SK-N-SH treated with all-trans-retinoic acid at 6 μM for 48 hours (cell line): ENCODE measurements at regions not wholly inside any gene's neighbourhood (a gene's known extent, or its start where the extent isn't known, plus 50 kb on each side); places are given as distances from the start of the nearest gene placed in this dataset.

ENCODE experiments used
- ATAC-seq: fragments of 200-7000 bp; cut with Tn5 transposase; 3 replicates; pipeline ENCODE4 v1.9.1; 2020; ENCODE audit warnings: mild to moderate bottlenecking, moderate library complexity
- ARNTL ChIP-seq: fragments of 450-650 bp; formaldehyde crosslinking; IDR thresholded peaks from 2 replicates; pipeline ENCODE4 v1.5.0; 2020; ENCODE audit warnings: low read depth, mild to moderate bottlenecking, moderate library complexity, borderline replicate concordance
- CSDC2 ChIP-seq: fragments of 250-450 bp; sonication (Bioruptor Pico); IDR thresholded peaks from 2 replicates; pipeline ENCODE4 v1.5.0; 2020; ENCODE audit warnings: mild to moderate bottlenecking, moderate library complexity
- ESRRG ChIP-seq: fragments of 250-450 bp; sonication (Bioruptor Pico); IDR thresholded peaks from 2 replicates; pipeline ENCODE4 v1.6.1; 2021; ENCODE audit warnings: mild to moderate bottlenecking
- GLIS3 ChIP-seq: fragments of 250-450 bp; sonication (Bioruptor Pico); IDR thresholded peaks from 2 replicates; pipeline ENCODE4 v1.5.0; 2020; ENCODE audit warnings: mild to moderate bottlenecking, moderate library complexity
- ISL1 ChIP-seq: fragments of 250-450 bp; sonication (Bioruptor Pico); IDR thresholded peaks from 2 replicates; pipeline ENCODE4 v2.1.2; 2022; ENCODE audit warnings: mild to moderate bottlenecking, moderate library complexity
- OSR1 ChIP-seq: fragments of 250-450 bp; sonication (Bioruptor Pico); IDR thresholded peaks from 2 replicates; pipeline ENCODE4 v1.8.0; 2022; ENCODE audit warnings: moderate library complexity, mild to moderate bottlenecking, inconsistent platforms
- RARB ChIP-seq: fragments of 250-450 bp; sonication (Bioruptor Pico); IDR thresholded peaks from 2 replicates; pipeline ENCODE4 v1.8.0; 2021; ENCODE audit warnings: mild to moderate bottlenecking, moderate library complexity
- SNAI2 ChIP-seq: fragments of 250-450 bp; sonication (Bioruptor Pico); IDR thresholded peaks from 2 replicates; pipeline ENCODE4 v1.5.0; 2020; ENCODE audit warnings: mild to moderate bottlenecking, moderate library complexity
- TCF4 ChIP-seq: fragments of 250-450 bp; sonication (Bioruptor Pico); IDR thresholded peaks from 2 replicates; pipeline ENCODE4 v1.8.0; 2021; ENCODE audit warnings: mild to moderate bottlenecking, moderate library complexity, borderline replicate concordance
- TOX ChIP-seq: fragments of 250-450 bp; sonication (Bioruptor Pico); IDR thresholded peaks from 2 replicates; pipeline ENCODE4 v1.8.0; 2021; ENCODE audit warnings: mild to moderate bottlenecking, moderate library complexity, borderline replicate concordance
- ZC3H10 ChIP-seq: fragments of 250-450 bp; sonication (Bioruptor Pico); IDR thresholded peaks from 2 replicates; pipeline ENCODE4 v1.5.1; 2021; ENCODE audit warnings: mild to moderate bottlenecking, moderate library complexity
- ZFP3 ChIP-seq: fragments of 250-450 bp; sonication (Bioruptor Pico); IDR thresholded peaks from 2 replicates; pipeline ENCODE4 v1.5.0; 2020; ENCODE audit warnings: mild to moderate bottlenecking, moderate library complexity
- ZFP30 ChIP-seq: fragments of 450-650 bp; formaldehyde crosslinking; IDR thresholded peaks from 2 replicates; pipeline ENCODE4 v1.5.0; 2022; ENCODE audit warnings: mild to moderate bottlenecking, moderate library complexity
- ZNF565 ChIP-seq: fragments of 450-650 bp; formaldehyde crosslinking; conservative IDR thresholded peaks from 2 replicates; pipeline ENCODE4 v1.5.0; 2020; ENCODE audit warnings: low read depth, mild to moderate bottlenecking, moderate library complexity
- TF ChIP-seq, protein P1 (sequence below): fragments of 250-450 bp; sonication (Bioruptor Pico); IDR thresholded peaks from 2 replicates; pipeline ENCODE4 v1.5.1; 2020; ENCODE audit warnings: low read depth, mild to moderate bottlenecking, moderate library complexity
- TF ChIP-seq, protein P2 (sequence below): fragments of 250-450 bp; sonication (Bioruptor Pico); IDR thresholded peaks from 2 replicates; pipeline ENCODE4 v1.8.0; 2021; ENCODE audit warnings: low read depth, mild to moderate bottlenecking, moderate library complexity, borderline replicate concordance
- TF ChIP-seq, protein P3 (sequence below): fragments of 250-450 bp; sonication (Bioruptor Pico); IDR thresholded peaks from 2 replicates; pipeline ENCODE4 v1.5.0; 2020; ENCODE audit warnings: mild to moderate bottlenecking, moderate library complexity
- TF ChIP-seq, protein P4 (sequence below): fragments of 250-450 bp; sonication (Bioruptor Pico); IDR thresholded peaks from 2 replicates; pipeline ENCODE4 v1.5.1; 2021; ENCODE audit warnings: mild to moderate bottlenecking, moderate library complexity
- TF ChIP-seq, protein P5 (sequence below): fragments of 250-450 bp; sonication (Bioruptor Pico); IDR thresholded peaks from 2 replicates; pipeline ENCODE4 v1.8.0; 2020; ENCODE audit warnings: mild to moderate bottlenecking, moderate library complexity, borderline replicate concordance

DNA sequence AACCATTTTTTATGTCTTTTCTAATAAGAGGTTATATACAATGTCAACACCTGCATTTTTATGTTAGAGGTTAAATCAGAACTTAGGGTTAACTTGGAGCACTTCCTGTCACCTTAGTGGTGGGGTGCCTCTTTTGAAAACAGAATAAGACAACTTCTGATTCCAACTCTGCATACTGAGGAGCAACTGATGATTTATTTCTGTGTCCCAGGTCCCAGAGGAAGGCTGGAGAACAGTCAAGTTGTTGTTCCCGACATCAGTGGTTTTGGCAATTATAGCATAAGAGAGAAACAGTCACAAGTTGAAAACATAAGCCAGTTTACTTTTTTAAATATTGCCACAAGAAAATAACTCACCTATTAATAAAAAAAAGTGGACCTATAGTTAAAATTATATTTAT lies 871.0 kb upstream of the ADAMTS5 start:
- ATAC-seq = no peak
- no peak for TF ChIP-seq CSDC2 (CRISPR knock-in tag)
- TF ChIP-seq, protein P1, sequence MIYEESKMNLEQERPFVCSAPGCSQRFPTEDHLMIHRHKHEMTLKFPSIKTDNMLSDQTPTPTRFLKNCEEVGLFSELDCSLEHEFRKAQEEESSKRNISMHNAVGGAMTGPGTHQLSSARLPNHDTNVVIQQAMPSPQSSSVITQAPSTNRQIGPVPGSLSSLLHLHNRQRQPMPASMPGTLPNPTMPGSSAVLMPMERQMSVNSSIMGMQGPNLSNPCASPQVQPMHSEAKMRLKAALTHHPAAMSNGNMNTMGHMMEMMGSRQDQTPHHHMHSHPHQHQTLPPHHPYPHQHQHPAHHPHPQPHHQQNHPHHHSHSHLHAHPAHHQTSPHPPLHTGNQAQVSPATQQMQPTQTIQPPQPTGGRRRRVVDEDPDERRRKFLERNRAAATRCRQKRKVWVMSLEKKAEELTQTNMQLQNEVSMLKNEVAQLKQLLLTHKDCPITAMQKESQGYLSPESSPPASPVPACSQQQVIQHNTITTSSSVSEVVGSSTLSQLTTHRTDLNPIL (CRISPR knock-in tag) = no peak
- TF ChIP-seq ZFP30 = no peak
- TF ChIP-seq RARB (CRISPR knock-in tag) = no peak
- no peak for TF ChIP-seq SNAI2
- TF ChIP-seq, protein P2, sequence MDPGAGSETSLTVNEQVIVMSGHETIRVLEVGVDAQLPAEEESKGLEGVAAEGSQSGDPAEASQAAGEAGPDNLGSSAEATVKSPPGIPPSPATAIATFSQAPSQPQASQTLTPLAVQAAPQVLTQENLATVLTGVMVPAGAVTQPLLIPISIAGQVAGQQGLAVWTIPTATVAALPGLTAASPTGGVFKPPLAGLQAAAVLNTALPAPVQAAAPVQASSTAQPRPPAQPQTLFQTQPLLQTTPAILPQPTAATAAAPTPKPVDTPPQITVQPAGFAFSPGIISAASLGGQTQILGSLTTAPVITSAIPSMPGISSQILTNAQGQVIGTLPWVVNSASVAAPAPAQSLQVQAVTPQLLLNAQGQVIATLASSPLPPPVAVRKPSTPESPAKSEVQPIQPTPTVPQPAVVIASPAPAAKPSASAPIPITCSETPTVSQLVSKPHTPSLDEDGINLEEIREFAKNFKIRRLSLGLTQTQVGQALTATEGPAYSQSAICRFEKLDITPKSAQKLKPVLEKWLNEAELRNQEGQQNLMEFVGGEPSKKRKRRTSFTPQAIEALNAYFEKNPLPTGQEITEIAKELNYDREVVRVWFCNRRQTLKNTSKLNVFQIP (CRISPR knock-in tag) = no peak
- TF ChIP-seq OSR1 (CRISPR knock-in tag) = no peak
- no peak for TF ChIP-seq ARNTL (CRISPR knock-in tag)
- no peak for TF ChIP-seq GLIS3 (CRISPR knock-in tag)
- TF ChIP-seq ESRRG (CRISPR knock-in tag) = no peak
- TF ChIP-seq ZC3H10 (CRISPR knock-in tag) = no peak
- TF ChIP-seq ISL1 = no peak
- TF ChIP-seq, protein P3, sequence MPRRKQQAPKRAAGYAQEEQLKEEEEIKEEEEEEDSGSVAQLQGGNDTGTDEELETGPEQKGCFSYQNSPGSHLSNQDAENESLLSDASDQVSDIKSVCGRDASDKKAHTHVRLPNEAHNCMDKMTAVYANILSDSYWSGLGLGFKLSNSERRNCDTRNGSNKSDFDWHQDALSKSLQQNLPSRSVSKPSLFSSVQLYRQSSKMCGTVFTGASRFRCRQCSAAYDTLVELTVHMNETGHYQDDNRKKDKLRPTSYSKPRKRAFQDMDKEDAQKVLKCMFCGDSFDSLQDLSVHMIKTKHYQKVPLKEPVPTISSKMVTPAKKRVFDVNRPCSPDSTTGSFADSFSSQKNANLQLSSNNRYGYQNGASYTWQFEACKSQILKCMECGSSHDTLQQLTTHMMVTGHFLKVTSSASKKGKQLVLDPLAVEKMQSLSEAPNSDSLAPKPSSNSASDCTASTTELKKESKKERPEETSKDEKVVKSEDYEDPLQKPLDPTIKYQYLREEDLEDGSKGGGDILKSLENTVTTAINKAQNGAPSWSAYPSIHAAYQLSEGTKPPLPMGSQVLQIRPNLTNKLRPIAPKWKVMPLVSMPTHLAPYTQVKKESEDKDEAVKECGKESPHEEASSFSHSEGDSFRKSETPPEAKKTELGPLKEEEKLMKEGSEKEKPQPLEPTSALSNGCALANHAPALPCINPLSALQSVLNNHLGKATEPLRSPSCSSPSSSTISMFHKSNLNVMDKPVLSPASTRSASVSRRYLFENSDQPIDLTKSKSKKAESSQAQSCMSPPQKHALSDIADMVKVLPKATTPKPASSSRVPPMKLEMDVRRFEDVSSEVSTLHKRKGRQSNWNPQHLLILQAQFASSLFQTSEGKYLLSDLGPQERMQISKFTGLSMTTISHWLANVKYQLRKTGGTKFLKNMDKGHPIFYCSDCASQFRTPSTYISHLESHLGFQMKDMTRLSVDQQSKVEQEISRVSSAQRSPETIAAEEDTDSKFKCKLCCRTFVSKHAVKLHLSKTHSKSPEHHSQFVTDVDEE (CRISPR knock-in tag) = no peak
- TF ChIP-seq TOX (CRISPR knock-in tag) = no peak
- TF ChIP-seq, protein P4, sequence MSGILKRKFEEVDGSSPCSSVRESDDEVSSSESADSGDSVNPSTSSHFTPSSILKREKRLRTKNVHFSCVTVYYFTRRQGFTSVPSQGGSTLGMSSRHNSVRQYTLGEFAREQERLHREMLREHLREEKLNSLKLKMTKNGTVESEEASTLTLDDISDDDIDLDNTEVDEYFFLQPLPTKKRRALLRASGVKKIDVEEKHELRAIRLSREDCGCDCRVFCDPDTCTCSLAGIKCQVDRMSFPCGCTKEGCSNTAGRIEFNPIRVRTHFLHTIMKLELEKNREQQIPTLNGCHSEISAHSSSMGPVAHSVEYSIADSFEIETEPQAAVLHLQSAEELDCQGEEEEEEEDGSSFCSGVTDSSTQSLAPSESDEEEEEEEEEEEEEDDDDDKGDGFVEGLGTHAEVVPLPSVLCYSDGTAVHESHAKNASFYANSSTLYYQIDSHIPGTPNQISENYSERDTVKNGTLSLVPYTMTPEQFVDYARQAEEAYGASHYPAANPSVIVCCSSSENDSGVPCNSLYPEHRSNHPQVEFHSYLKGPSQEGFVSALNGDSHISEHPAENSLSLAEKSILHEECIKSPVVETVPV = no peak
- no peak for TF ChIP-seq ZFP3
- TF ChIP-seq, protein P5, sequence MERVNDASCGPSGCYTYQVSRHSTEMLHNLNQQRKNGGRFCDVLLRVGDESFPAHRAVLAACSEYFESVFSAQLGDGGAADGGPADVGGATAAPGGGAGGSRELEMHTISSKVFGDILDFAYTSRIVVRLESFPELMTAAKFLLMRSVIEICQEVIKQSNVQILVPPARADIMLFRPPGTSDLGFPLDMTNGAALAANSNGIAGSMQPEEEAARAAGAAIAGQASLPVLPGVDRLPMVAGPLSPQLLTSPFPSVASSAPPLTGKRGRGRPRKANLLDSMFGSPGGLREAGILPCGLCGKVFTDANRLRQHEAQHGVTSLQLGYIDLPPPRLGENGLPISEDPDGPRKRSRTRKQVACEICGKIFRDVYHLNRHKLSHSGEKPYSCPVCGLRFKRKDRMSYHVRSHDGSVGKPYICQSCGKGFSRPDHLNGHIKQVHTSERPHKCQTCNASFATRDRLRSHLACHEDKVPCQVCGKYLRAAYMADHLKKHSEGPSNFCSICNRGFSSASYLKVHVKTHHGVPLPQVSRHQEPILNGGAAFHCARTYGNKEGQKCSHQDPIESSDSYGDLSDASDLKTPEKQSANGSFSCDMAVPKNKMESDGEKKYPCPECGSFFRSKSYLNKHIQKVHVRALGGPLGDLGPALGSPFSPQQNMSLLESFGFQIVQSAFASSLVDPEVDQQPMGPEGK (CRISPR knock-in tag) = no peak

DNA sequence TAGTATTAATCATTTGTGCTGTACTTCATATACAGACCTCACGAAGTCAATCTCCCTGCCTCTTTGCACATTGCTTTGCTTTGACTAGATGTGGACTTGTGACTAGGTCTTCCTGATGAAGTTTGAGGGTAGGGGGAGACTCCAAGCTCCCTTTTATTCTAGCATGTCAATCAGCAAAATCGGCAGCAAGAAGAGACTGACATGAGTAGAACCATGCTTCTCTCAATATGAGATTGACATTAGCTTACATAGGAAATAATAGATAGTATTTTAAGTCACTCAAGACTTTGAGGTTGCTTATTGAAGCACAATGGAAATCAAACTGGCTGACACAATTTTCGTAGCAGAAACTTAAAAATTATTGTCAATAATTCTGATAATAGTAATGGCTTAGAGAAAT lies 866.4 kb upstream of the ADAMTS5 start:
- no peak for ATAC-seq
- TF ChIP-seq, protein P2 (CRISPR knock-in tag) = no peak
- TF ChIP-seq TOX (CRISPR knock-in tag) = no peak

DNA sequence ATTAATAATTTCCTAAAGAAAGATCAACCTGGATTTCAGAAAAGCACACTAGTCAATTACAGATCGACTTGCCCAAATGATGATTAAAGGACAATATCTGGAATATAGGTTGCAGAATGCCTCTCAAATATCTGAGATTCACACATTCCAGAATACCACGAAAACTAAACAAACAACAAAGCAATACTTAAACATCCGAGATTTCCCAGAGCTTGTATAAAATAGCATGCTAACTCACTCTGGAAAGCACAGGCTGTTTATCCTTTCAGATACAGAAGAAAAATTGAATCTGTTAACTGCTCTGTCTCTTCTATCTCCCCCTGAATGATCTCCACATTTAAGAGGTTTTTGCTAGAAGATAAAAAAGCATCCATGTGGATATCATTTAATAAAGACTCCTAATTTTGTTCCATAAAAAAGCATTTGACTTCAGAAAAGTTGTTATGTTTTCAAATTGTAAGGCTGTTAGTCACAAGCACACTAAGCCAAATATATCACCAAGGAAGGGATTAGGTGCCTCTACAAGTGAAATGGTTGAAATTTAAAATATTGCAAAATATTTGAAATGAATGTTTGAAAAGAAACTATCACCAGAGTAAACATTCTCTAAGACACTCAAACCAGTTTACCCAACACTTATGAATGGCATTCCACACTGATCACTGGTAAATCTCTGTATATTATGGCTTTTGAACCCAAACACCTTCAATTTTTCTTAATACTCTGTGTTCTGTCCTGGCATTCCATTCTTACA lies 865.1 kb upstream of the ADAMTS5 start:
- no peak for ATAC-seq
- TF ChIP-seq TOX (CRISPR knock-in tag) (no peak), ESRRG (CRISPR knock-in tag) (no peak), SNAI2 (no peak), CSDC2 (CRISPR knock-in tag) (no peak), ZNF565 (CRISPR knock-in tag) (no peak), TCF4 (CRISPR knock-in tag) (no peak)
- TF ChIP-seq, protein P4 = no peak
- TF ChIP-seq, protein P3 (CRISPR knock-in tag) = no peak
- TF ChIP-seq, protein P1 (CRISPR knock-in tag) = no peak
